Nephron progenitor cell (in vitro differentiated cells): ENCODE measurements at regions not wholly inside any gene's neighbourhood (a gene's known extent, or its start where the extent isn't known, plus 50 kb on each side); places are given as distances from the start of the nearest gene placed in this dataset.
"Not testable (repeated sequence)": the region's sequence is repeated elsewhere in the genome, so short reads cannot be mapped to it uniquely, and the experiment has no call there.

Source experiments
- DNase-seq: peaks from one replicate; pipeline ENCODE4 v3.0.0; 2021
- H3K27ac Mint-ChIP-seq: 2 replicates; pipeline ENCODE4 v1.8.0; 2021; ENCODE audit warnings: mild to moderate bottlenecking, moderate library complexity, mixed read lengths
- H3K27me3 Mint-ChIP-seq: 2 replicates; pipeline ENCODE4 v1.8.0; 2021; ENCODE audit warnings: mild to moderate bottlenecking, low read depth, mixed read lengths; ENCODE audit not compliant: poor library complexity
- H3K36me3 Mint-ChIP-seq: 2 replicates; pipeline ENCODE4 v1.8.0; 2021; ENCODE audit warnings: low read depth, mixed read lengths
- H3K4me1 Mint-ChIP-seq: 2 replicates; pipeline ENCODE4 v1.8.0; 2021; ENCODE audit warnings: mixed read lengths
- H3K4me3 Mint-ChIP-seq: 2 replicates; pipeline ENCODE4 v1.8.0; 2021; ENCODE audit warnings: mild to moderate bottlenecking, moderate library complexity, mixed read lengths
- H3K9me3 Mint-ChIP-seq: 2 replicates; pipeline ENCODE4 v1.8.0; 2021; ENCODE audit warnings: mild to moderate bottlenecking, moderate library complexity, mixed read lengths
- TF ChIP-seq, protein P1 (sequence below): fragments of 200-600 bp; sonication (generic); IDR thresholded peaks from 2 replicates; pipeline ENCODE4 v1.5.0; 2021; ENCODE audit warnings: antibody characterized with exemption

DNA sequence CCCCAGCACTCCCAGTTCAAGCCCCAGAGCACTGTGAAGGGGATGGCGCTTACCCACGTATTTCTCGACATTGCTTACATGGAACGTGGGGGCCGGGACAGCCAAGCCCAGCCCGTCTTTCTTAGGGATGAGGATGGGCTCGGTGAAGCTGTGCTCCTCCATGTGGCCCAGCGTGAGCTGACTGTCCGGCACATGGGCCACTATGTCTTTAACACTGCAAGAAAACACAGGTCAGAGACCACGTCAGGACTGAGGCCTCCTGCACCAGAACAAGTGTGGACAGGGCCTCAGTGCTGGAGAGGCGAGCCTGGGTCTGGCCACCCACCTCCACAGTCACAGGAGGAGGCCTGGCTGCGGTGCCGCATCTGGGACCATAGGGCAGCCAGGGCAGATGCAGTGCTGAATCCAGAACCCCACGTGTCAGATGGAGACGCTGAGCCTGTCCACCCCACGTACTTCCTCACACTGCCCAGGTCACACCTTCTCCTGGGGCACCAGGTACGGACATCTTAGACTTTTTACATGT, 125.2 kb downstream of the TUBA3C start:
- DNase-seq, result no peak
- peaks cover 9% of the 10 kb centered on the region for H3K36me3 Mint-ChIP-seq
- H3K9me3 Mint-ChIP-seq, result peaks cover 99% of the 10 kb centered on the region
- no peaks in the 10 kb centered on the region for H3K27me3 Mint-ChIP-seq
- no peaks in the 10 kb centered on the region for H3K4me1 Mint-ChIP-seq
- TF ChIP-seq, protein P1, sequence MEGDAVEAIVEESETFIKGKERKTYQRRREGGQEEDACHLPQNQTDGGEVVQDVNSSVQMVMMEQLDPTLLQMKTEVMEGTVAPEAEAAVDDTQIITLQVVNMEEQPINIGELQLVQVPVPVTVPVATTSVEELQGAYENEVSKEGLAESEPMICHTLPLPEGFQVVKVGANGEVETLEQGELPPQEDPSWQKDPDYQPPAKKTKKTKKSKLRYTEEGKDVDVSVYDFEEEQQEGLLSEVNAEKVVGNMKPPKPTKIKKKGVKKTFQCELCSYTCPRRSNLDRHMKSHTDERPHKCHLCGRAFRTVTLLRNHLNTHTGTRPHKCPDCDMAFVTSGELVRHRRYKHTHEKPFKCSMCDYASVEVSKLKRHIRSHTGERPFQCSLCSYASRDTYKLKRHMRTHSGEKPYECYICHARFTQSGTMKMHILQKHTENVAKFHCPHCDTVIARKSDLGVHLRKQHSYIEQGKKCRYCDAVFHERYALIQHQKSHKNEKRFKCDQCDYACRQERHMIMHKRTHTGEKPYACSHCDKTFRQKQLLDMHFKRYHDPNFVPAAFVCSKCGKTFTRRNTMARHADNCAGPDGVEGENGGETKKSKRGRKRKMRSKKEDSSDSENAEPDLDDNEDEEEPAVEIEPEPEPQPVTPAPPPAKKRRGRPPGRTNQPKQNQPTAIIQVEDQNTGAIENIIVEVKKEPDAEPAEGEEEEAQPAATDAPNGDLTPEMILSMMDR, result no peak
- no peak overlapping the region for H3K27ac Mint-ChIP-seq
- no peak overlapping the region for H3K4me3 Mint-ChIP-seq

DNA sequence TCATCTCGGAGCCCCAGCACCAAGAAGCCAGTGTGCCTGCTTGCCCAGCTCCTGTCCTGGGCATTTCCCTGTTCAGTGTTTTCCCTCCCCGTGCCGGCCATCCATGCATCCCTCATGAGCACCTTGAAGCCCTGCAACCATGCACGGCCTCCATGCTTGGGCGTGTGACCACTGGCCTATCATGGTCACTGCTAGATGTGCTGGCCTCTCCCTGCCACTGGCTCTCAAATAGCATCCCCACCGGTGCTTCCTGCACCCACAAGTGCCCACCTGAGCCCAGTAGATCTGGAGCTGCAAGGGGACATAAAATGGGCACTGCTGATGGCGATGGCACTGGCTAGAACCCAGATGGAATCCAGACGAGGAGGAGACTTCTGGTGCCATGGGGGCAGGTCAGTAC, 126.0 kb downstream of the TUBA3C start:
- Mint-ChIP-seq H3K27ac (no peak overlapping the region), H3K36me3 (peaks cover 9% of the 10 kb centered on the region), H3K4me1 (no peaks in the 10 kb centered on the region), H3K4me3 (no peak overlapping the region), H3K9me3 (peaks cover 99% of the 10 kb centered on the region), H3K27me3 (no peaks in the 10 kb centered on the region)
- TF ChIP-seq, protein P1, result no peak
- no peak for DNase-seq

DNA sequence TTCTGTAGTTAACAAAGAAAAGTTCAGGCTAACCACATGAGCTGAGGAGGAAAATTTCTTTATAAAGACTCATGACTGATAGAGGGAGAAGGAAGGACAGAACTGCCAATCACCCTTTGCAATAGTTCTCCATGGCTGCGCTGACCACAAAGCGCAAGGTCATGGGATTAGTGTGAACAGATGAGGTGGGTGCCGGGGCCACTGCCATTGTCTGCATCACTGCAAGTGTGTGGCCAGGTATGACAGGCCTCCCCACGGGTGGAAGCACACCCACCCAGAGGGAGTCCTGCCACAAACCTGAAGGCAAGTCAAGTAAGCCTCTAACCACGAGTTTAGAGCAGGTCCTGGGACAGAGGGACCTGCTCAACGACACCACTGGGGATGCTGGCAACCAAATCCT, 128.1 kb downstream of the TUBA3C start:
- H3K4me3 Mint-ChIP-seq, result no peak overlapping the region
- no peak overlapping the region for H3K27ac Mint-ChIP-seq
- H3K4me1 Mint-ChIP-seq, result no peaks in the 10 kb centered on the region
- no peaks in the 10 kb centered on the region for H3K27me3 Mint-ChIP-seq
- peaks cover 99% of the 10 kb centered on the region for H3K9me3 Mint-ChIP-seq
- TF ChIP-seq, protein P1, result no peak
- peaks cover 9% of the 10 kb centered on the region for H3K36me3 Mint-ChIP-seq
- DNase-seq, result no peak

DNA sequence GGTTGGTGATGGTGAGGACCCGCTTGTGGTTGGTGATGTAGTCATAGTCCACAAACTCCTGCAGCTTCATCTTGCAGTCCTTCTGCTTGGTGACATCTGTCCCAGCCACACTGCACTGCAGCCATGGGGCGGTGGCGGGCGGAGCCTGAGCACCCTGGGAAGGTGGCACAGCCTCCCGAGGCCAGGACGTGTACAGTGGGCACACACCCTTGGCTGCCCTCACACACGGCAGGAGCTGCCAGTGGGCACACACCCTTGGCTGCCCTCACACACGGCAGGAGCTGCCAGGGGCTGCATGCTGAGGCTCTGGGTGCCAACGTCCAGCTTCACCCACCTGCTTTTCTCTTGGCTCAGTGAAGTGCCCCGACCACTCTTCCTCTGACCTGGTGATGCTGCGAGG, 128.7 kb downstream of the TUBA3C start:
- no peak overlapping the region for H3K27ac Mint-ChIP-seq
- no peak for DNase-seq
- H3K27me3 Mint-ChIP-seq, result no peaks in the 10 kb centered on the region
- TF ChIP-seq, protein P1, result no peak
- no peaks in the 10 kb centered on the region for H3K4me1 Mint-ChIP-seq
- H3K4me3 Mint-ChIP-seq, result no peak overlapping the region
- H3K9me3 Mint-ChIP-seq, result peaks cover 99% of the 10 kb centered on the region
- peaks cover 9% of the 10 kb centered on the region for H3K36me3 Mint-ChIP-seq

DNA sequence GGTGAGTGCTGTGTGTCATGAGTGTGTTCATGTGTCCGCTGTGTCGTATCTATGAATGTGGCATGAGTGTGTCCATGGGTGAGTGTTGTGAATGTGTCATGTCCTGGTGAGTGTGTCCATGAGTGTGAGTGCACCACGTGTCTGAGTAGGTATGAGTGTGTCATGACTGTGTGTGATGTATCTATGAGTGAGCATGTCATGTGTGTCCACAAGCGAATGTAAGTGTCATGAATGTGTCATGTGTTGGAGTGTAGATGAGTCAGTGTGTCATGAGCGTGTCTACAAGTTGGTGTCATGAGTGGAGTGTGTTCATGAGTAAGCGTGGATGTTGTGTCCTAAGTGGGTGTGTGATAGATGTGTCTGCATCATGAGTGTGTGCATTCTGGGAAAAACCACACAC, 129.4 kb downstream of the TUBA3C start:
- no peak for DNase-seq
- TF ChIP-seq, protein P1, result no peak
- H3K4me3 Mint-ChIP-seq, result no peak overlapping the region
- H3K27ac Mint-ChIP-seq, result no peak overlapping the region
- no peaks in the 10 kb centered on the region for H3K4me1 Mint-ChIP-seq
- peaks cover 9% of the 10 kb centered on the region for H3K36me3 Mint-ChIP-seq
- H3K27me3 Mint-ChIP-seq, result no peaks in the 10 kb centered on the region
- peaks cover 99% of the 10 kb centered on the region for H3K9me3 Mint-ChIP-seq

DNA sequence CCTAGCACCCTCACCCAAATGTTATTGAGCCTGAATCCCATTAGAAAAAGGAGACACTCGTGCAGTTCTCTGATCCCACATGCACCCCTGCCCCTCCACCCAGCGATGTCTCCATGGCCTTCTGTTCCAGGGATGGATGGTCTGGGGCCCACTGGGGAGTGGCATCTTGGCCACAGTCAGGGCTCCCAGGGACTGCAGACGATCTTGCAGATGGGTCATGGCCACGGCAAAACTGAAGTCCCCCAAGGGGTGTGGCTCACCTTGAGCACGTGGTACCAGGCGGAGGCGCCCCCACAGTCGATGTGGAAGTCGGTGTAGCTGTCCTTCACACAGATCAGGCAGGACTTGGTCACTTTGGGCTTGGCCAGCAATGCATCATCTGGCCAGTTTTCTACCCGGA, 130.7 kb downstream of the TUBA3C start:
- Mint-ChIP-seq H3K4me3 (no peak overlapping the region), H3K36me3 (peaks cover 9% of the 10 kb centered on the region), H3K27ac (no peak overlapping the region), H3K4me1 (no peaks in the 10 kb centered on the region), H3K9me3 (peaks cover 97% of the 10 kb centered on the region), H3K27me3 (no peaks in the 10 kb centered on the region)
- TF ChIP-seq, protein P1, result no peak
- no peak for DNase-seq

DNA sequence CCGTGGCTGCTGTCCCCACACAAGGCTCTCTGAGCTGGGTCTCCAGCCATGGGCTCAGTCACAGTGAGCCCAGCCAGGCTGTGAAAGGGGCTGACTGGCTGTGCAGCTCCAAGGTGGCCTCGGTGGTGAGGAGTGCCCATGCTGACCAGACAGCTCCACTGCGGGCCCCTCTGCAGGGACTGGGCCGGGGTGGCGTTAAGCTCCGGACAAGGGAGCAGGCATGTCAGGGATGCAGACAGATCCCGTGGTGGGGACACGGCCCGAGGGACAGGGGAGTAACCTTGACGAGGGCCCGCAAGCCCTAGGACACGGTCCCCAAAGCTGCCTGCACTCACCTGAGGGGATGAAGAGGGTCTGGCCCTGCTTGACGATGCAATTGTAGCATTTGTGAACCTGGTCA, 132.0 kb downstream of the TUBA3C start:
- not testable (repeated sequence) for H3K36me3 Mint-ChIP-seq, H3K27me3 Mint-ChIP-seq, H3K4me1 Mint-ChIP-seq, H3K4me3 Mint-ChIP-seq, H3K27ac Mint-ChIP-seq, DNase-seq
- H3K9me3 Mint-ChIP-seq, result peaks cover 97% of the 10 kb centered on the region
